A549 (cell line): ENCODE measurements at regions not wholly inside any gene's neighbourhood (a gene's known extent, or its start where the extent isn't known, plus 50 kb on each side); places are given as distances from the start of the nearest gene placed in this dataset.
"Not testable (repeated sequence)": the region's sequence is repeated elsewhere in the genome, so short reads cannot be mapped to it uniquely, and the experiment has no call there.

ENCODE experiments used
- BCL3 ChIP-seq: fragments of >200 bp; sonication (Bioruptor Twin); formaldehyde crosslinking; IDR thresholded peaks from 3 replicates; pipeline ENCODE4 v1.6.1; 2016
- CEBPB ChIP-seq, 2 experiments: fragments of >200 bp in 1 of 2; sonication (Bioruptor Twin) in 1 of 2; formaldehyde crosslinking in 1 of 2; IDR thresholded peaks; 2 replicates each; pipeline ENCODE4 v1.6.1; 2012 to 2016
- CHD4 ChIP-seq: fragments of 200-600 bp; sonication (generic); IDR thresholded peaks from 2 replicates; pipeline ENCODE4 v1.6.1; 2016; ENCODE audit warnings: antibody characterized with exemption, mild to moderate bottlenecking, borderline replicate concordance
- ELK1 ChIP-seq: fragments of 150-350 bp; IDR thresholded peaks from 2 replicates; pipeline ENCODE4 v1.6.1; 2014; ENCODE audit warnings: low read depth, mild to moderate bottlenecking, low read length
- KDM1A ChIP-seq: fragments of 200-600 bp; sonication (generic); IDR thresholded peaks from 2 replicates; pipeline ENCODE4 v1.6.1; 2016; ENCODE audit warnings: low read depth, mild to moderate bottlenecking
- MAFK ChIP-seq: fragments of 450-650 bp; IDR thresholded peaks from 2 replicates; pipeline ENCODE4 v1.6.1; 2014; ENCODE audit not compliant: partially characterized antibody
- NR3C1 ChIP-seq: fragments of >200 bp; sonication (Bioruptor Twin); formaldehyde crosslinking; IDR thresholded peaks from 3 replicates; pipeline ENCODE4 v1.6.1; 2017
- PBX3 ChIP-seq: IDR thresholded peaks from 2 replicates; pipeline ENCODE4 v1.6.1; 2012
- POLR2A ChIP-seq: IDR thresholded peaks from 2 replicates; pipeline ENCODE4 v1.6.1; 2012; ENCODE audit warnings: mild to moderate bottlenecking, low read length
- RAD21 ChIP-seq, 2 experiments: fragments of >200 bp in 1 of 2; sonication (Bioruptor Twin) in 1 of 2; formaldehyde crosslinking in 1 of 2; IDR thresholded peaks in 1 of 2; conservative IDR thresholded peaks in 1 of 2; 2 replicates in 1 of 2; 3 replicates in 1 of 2; pipeline ENCODE4 v1.6.1; 2012 to 2018; ENCODE audit warnings: inconsistent platforms in 1 of 2
- USF2 ChIP-seq: fragments of 450-650 bp; IDR thresholded peaks from 2 replicates; pipeline ENCODE4 v1.6.1; 2014; ENCODE audit warnings: antibody characterized with exemption
- ZNF302 ChIP-seq: fragments of 250-450 bp; sonication (Bioruptor Pico); IDR thresholded peaks from 2 replicates; pipeline ENCODE4 v1.9.0; 2021; ENCODE audit warnings: inconsistent platforms, mild to moderate bottlenecking, moderate library complexity
- TF ChIP-seq, protein P1 (sequence below): fragments of >200 bp; sonication (Bioruptor Twin); formaldehyde crosslinking; IDR thresholded peaks from 3 replicates; pipeline ENCODE4 v1.5.1; 2016
- TF ChIP-seq, protein P2 (sequence below): fragments of 200-600 bp; sonication (generic); IDR thresholded peaks from 2 replicates; pipeline ENCODE4 v1.6.1; 2016; ENCODE audit warnings: antibody characterized with exemption, mild to moderate bottlenecking, moderate library complexity

DNA sequence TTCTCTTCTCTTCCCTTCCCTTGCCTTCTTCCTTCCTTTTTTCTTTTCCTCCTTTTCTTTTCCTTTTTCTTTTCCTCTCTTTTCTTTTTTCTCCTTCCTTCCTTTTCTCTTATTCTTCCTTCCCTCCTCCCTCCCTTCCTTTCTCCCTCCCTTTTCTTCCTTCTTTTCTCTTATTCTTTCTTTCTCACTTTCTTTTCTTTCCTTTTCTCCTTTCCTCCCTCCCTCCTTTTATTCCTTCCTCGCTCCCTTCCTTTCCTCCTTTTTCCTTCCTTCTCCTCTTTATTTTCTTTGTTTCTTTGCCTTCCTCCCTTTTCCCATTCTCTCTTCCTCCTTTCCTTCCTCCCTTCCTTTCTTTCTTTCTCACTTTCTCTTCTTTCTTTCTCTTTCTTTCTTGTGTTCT is 146.1 kb downstream of the ZNF92 start:
- TF ChIP-seq CEBPB (IDR thresholded peaks at IDR 0.05); POLR2A; ZNF302; BCL3; CHD4; USF2; ELK1; RAD21 (conservative IDR thresholded peaks at IDR 0.05 in 1 of 2, IDR thresholded peaks at IDR 0.05 in 1 of 2); KDM1A; MAFK; PBX3; NR3C1: not testable (repeated sequence)
- TF ChIP-seq, protein P1, sequence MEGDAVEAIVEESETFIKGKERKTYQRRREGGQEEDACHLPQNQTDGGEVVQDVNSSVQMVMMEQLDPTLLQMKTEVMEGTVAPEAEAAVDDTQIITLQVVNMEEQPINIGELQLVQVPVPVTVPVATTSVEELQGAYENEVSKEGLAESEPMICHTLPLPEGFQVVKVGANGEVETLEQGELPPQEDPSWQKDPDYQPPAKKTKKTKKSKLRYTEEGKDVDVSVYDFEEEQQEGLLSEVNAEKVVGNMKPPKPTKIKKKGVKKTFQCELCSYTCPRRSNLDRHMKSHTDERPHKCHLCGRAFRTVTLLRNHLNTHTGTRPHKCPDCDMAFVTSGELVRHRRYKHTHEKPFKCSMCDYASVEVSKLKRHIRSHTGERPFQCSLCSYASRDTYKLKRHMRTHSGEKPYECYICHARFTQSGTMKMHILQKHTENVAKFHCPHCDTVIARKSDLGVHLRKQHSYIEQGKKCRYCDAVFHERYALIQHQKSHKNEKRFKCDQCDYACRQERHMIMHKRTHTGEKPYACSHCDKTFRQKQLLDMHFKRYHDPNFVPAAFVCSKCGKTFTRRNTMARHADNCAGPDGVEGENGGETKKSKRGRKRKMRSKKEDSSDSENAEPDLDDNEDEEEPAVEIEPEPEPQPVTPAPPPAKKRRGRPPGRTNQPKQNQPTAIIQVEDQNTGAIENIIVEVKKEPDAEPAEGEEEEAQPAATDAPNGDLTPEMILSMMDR = not testable (repeated sequence)
- TF ChIP-seq, protein P2, sequence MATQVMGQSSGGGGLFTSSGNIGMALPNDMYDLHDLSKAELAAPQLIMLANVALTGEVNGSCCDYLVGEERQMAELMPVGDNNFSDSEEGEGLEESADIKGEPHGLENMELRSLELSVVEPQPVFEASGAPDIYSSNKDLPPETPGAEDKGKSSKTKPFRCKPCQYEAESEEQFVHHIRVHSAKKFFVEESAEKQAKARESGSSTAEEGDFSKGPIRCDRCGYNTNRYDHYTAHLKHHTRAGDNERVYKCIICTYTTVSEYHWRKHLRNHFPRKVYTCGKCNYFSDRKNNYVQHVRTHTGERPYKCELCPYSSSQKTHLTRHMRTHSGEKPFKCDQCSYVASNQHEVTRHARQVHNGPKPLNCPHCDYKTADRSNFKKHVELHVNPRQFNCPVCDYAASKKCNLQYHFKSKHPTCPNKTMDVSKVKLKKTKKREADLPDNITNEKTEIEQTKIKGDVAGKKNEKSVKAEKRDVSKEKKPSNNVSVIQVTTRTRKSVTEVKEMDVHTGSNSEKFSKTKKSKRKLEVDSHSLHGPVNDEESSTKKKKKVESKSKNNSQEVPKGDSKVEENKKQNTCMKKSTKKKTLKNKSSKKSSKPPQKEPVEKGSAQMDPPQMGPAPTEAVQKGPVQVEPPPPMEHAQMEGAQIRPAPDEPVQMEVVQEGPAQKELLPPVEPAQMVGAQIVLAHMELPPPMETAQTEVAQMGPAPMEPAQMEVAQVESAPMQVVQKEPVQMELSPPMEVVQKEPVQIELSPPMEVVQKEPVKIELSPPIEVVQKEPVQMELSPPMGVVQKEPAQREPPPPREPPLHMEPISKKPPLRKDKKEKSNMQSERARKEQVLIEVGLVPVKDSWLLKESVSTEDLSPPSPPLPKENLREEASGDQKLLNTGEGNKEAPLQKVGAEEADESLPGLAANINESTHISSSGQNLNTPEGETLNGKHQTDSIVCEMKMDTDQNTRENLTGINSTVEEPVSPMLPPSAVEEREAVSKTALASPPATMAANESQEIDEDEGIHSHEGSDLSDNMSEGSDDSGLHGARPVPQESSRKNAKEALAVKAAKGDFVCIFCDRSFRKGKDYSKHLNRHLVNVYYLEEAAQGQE = not testable (repeated sequence)
